WI38 (cell line): ENCODE measurements at regions not wholly inside any gene's neighbourhood (a gene's known extent, or its start where the extent isn't known, plus 50 kb on each side); places are given as distances from the start of the nearest gene placed in this dataset.

Experiments
- H3K4me3 ChIP-seq: 2 replicates; pipeline ENCODE4 v1.5.1; 2011; ENCODE audit warnings: low read depth, mild to moderate bottlenecking, control low read depth, low read length
- CTCF ChIP-seq: IDR thresholded peaks from 2 replicates; pipeline ENCODE4 v1.5.1; 2012; ENCODE audit warnings: low read depth, mild to moderate bottlenecking, control low read depth, low read length

- no peak for TF ChIP-seq CTCF
- H3K4me3 ChIP-seq, result no peak overlapping the region
Observed at GRCh38 chr6:16854986-16855385, 93.7 kb upstream of the ATXN1 start.

DNA sequence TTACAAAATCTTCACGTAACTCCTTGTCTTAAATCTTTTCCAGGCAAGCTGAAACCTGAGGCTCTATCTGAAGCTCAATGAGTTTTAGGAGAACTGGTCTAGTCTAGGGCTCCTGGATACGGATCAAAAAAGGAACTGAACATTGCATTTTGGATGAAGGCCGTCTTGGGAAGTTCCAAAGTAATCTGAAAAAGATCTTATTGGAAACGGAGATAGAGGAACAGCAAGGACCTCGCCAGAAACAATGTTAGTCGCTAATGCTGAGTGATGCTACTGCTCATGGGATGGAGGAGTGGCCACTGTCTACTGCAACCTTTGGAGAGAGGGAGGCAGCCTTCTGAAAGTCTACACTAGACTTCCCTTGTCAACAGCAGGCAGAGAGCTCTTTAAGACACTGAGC lies 91.4 kb upstream of the ATXN1 start:
- no peak overlapping the region for H3K4me3 ChIP-seq
- TF ChIP-seq CTCF, result no peak

GRCh38 chr6:16851758-16852157 lies 90.5 kb upstream of the ATXN1 start:
- H3K4me3 ChIP-seq, result no peak overlapping the region
- TF ChIP-seq CTCF, result no peak

- no peak overlapping the region for H3K4me3 ChIP-seq
- TF ChIP-seq CTCF, result no peak
Observed at GRCh38 chr6:16851044-16851540, 89.8 kb upstream of the ATXN1 start.

DNA sequence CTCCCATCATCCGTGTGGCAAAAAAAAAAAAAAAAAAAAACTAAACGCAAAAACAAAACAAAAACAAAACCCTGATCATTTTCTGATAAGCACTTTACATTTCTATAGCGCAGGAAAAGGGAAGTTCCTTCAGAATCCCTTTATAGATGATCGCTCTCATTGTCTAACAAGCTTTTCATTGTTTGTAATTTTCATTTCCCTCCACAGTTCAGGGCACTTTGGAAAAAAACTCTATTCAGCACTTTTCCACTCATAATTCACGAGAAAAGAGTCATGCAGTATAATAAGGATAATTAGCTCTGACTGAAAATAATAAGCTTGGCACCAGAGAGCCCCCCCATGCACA lies 89.4 kb upstream of the ATXN1 start:
- no peak overlapping the region for H3K4me3 ChIP-seq
- TF ChIP-seq CTCF, result no peak

DNA sequence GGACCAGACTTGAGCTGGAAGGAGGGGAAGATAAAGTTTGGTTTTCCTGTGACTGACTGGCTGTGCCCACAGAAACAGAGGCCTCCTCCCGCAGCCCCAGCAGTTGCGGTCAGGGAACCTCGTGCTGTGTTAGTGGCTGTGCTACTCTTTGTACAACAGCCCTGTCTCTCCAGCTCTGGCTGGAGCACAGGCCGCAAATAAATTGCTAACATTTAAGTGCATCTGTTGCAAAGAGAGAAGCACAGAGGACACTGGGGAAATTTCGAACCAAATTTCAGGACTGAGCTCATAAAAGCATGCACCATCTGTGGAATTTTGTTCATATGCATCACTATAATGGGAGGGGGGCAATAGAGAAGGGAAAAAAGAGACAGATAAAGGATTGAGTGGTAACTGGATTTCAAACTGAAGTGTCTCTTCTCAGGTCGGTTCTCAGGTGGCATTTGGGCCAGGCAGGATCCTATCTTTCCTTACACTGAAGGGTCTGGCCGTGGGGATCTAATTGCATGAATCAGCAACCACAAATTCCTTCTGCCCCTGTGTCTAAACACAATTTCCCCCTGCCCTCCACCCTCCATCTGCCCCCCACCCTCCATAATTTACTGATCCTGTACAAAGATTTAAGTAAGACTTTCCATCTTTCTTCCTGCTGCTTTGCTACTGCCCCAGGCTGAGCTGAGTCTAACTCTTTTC lies 88.9 kb upstream of the ATXN1 start:
- H3K4me3 ChIP-seq, result no peak overlapping the region
- no peak for TF ChIP-seq CTCF

DNA sequence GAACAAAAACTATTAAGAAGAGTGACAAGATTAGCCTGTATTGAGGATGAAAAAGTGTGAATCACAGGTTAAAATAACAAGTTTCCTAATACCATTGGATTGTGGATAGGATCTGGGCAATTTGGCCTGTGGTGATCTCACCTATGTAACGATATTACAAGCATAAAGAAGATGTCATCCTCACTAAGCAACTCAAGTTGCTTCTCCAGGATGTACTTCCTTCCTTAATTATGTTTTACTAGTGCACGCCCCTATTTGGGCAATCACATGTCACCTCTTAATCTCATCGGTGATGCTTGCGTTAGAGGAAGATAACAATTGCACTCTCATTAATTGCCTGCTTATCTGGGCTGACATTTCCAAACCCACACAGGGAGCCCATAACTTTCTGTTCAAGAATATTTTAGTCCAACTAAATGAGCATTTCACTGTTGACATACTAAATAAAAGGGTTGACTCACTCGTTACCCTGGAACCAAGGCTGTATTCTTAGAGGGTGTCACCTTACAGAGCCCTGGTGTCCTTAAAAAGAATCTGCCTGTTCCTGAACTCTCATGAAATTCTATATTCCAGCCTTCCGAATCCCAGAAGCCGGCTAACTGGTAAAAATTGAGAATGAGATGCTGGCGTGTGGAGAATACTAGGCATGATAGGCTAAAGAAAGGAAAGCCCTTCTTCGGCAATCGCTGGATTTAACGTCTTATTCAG lies 88.2 kb upstream of the ATXN1 start:
- H3K4me3 ChIP-seq, result no peak overlapping the region
- TF ChIP-seq CTCF, result no peak
